ENCODE measurements at regions not wholly inside any gene's neighbourhood (a gene's known extent, or its start where the extent isn't known, plus 50 kb on each side); places are given as distances from the start of the nearest gene placed in this dataset.

- no peak for TF ChIP-seq CTCF (conservative IDR thresholded peaks at IDR 0.05; ENCODE audit: low read depth, low read length)
- DNase-seq (ENCODE audit: low read depth), result no peak
- no peak overlapping the region for H3K4me3 ChIP-seq (ENCODE audit: low read length)
These were observed 55.2 kb downstream of the TTC32 start for GRCh38 chr2:19846567-19846966.

GRCh38 chr2:19846030-19846429, 55.8 kb downstream of the TTC32 start:
- H3K4me3 ChIP-seq (ENCODE audit: low read length), result no peak overlapping the region
- no peak for TF ChIP-seq CTCF (conservative IDR thresholded peaks at IDR 0.05; ENCODE audit: low read depth, low read length)
- no peak for DNase-seq (ENCODE audit: low read depth)

- TF ChIP-seq CTCF (conservative IDR thresholded peaks at IDR 0.05; ENCODE audit: low read depth, low read length), result no peak
- DNase-seq (ENCODE audit: low read depth), result no peak
- no peak overlapping the region for H3K4me3 ChIP-seq (ENCODE audit: low read length)
These were observed 56.4 kb downstream of the TTC32 start for GRCh38 chr2:19845323-19845920.

- no peak overlapping the region for H3K4me3 ChIP-seq (ENCODE audit: low read length)
- TF ChIP-seq CTCF (conservative IDR thresholded peaks at IDR 0.05; ENCODE audit: low read depth, low read length), result no peak
- no peak for DNase-seq (ENCODE audit: low read depth)
These were observed 57.0 kb downstream of the TTC32 start for GRCh38 chr2:19844750-19845149.

GRCh38 chr2:19843992-19844515, 57.7 kb downstream of the TTC32 start:
- no peak overlapping the region for H3K4me3 ChIP-seq (ENCODE audit: low read length)
- no peak for DNase-seq (ENCODE audit: low read depth)
- no peak for TF ChIP-seq CTCF (conservative IDR thresholded peaks at IDR 0.05; ENCODE audit: low read depth, low read length)

GRCh38 chr2:19841918-19842693, 59.7 kb downstream of the TTC32 start:
- TF ChIP-seq CTCF (conservative IDR thresholded peaks at IDR 0.05; ENCODE audit: low read depth, low read length), result no peak
- H3K4me3 ChIP-seq (ENCODE audit: low read length), result no peak overlapping the region
- no peak for DNase-seq (ENCODE audit: low read depth)

GRCh38 chr2:19839438-19839837, 62.3 kb downstream of the TTC32 start:
- TF ChIP-seq CTCF (conservative IDR thresholded peaks at IDR 0.05; ENCODE audit: low read depth, low read length), result no peak
- no peak for DNase-seq (ENCODE audit: low read depth)
- no peak overlapping the region for H3K4me3 ChIP-seq (ENCODE audit: low read length)

All from retinal pigment epithelial cell (primary cell).